ENCODE measurements at regions not wholly inside any gene's neighbourhood (a gene's known extent, or its start where the extent isn't known, plus 50 kb on each side); places are given as distances from the start of the nearest gene placed in this dataset.

- H3K36me3 ChIP-seq (replicated peaks in 1 of 2; ENCODE audit: control insufficient read depth in 1 of 2, insufficient read depth in 2 of 2, low read length in 2 of 2): no peaks in the 10 kb centered on the region
- H2AFZ ChIP-seq (ENCODE audit: low read length): no peak overlapping the region
- no peaks in the 10 kb centered on the region for H3K4me1 ChIP-seq (ENCODE audit: insufficient read depth, low read length)
- no TSS peak for BruUV-seq (replicated peaks)
- no peaks in the 10 kb centered on the region for H3K79me2 ChIP-seq (ENCODE audit: insufficient read depth, low read length)
- WGBS (ENCODE audit: low lambda C conversion rate): 100% methylated on average over 1 of the region's 4 CpGs
- H3K27me3 ChIP-seq (ENCODE audit: control insufficient read depth in 1 of 2, insufficient read depth in 2 of 2, low read length in 2 of 2): no peaks in the 10 kb centered on the region
- ATAC-seq: no peak
- no peak for DNase-seq (ENCODE audit: low spot score)
- no peak for FAIRE-seq
- in situ Hi-C loops (cut with HindIII; ENCODE audit: extremely low pct_ligation_motif_present, low pct_unique_long_range_greater_than_20kb): no loop called here
- no peak overlapping the region for H3K9ac ChIP-seq (ENCODE audit: insufficient read depth, low read depth, low read length)
- H3K4me2 ChIP-seq (ENCODE audit: low read depth, low read length): no peak overlapping the region
- no peaks in the 10 kb centered on the region for H4K20me1 ChIP-seq (ENCODE audit: insufficient read depth, low read length)
- no peak for TF ChIP-seq THAP9 (CRISPR knock-in tag; IDR thresholded peaks at IDR 0.05; ENCODE audit: borderline replicate concordance)
- no peak for TF ChIP-seq KDM3A (CRISPR knock-in tag; IDR thresholded peaks at IDR 0.05; ENCODE audit: low read depth)
- no peak for TF ChIP-seq SNAPC4 (CRISPR knock-in tag; IDR thresholded peaks at IDR 0.05)
- no peak for TF ChIP-seq ATF3 (CRISPR knock-in tag; IDR thresholded peaks at IDR 0.05)
- no peak for TF ChIP-seq JDP2 (CRISPR knock-in tag; IDR thresholded peaks at IDR 0.05; ENCODE audit: borderline replicate concordance)
- no peak for TF ChIP-seq ZNF691 (CRISPR knock-in tag; IDR thresholded peaks at IDR 0.05; ENCODE audit: borderline replicate concordance, low read depth)
- TF ChIP-seq HNRNPH1 (optimal IDR thresholded peaks at IDR 0.05; ENCODE audit: low read depth, low read length): no peak
- TF ChIP-seq ZNF839 (CRISPR knock-in tag; IDR thresholded peaks at IDR 0.05; ENCODE audit: borderline replicate concordance): no peak
- no peak for TF ChIP-seq SKI (IDR thresholded peaks at IDR 0.05; ENCODE audit: partially characterized antibody)
- intact Hi-C loops (cut with micrococcal nuclease; ENCODE audit: unreplicated experiment): no loop called here
- POLR2A ChIA-PET: no interaction called here
- H3K27ac ChIP-seq (ENCODE audit: extremely low read length, insufficient read depth, low read length): no peak overlapping the region
- no peaks in the 10 kb centered on the region for H3K9me3 ChIP-seq (ENCODE audit: low read length)
- CTCF ChIA-PET (ENCODE audit: low intra/inter-chr PET ratio, low total read pairs): no interaction called here
- no peak overlapping the region for H3K4me3 ChIP-seq (replicated peaks in 1 of 3; ENCODE audit: insufficient read depth in 1 of 3, low read depth in 2 of 3, low read length in 3 of 3)
These were observed 80.4 kb upstream of the XCR1 start for GRCh38 chr3:46107682-46108081.

Data from HepG2 (cell line).